Activated CD4-positive, alpha-beta T cell treated with anti-CD3 and anti-CD28 coated beads, Interleukin-2, amount 10 ng/mL, durations not matched to agents 7 days and 5 days (primary cell): ENCODE measurements at regions not wholly inside any gene's neighbourhood (a gene's known extent, or its start where the extent isn't known, plus 50 kb on each side); places are given as distances from the start of the nearest gene placed in this dataset.

Experiments
- CTCF ChIA-PET: fragments of 350-600 bp; sonication (Branson Sonifier 250); formaldehyde crosslinking; loops from one replicate; lab custom pipeline; 2021; ENCODE audit warnings: antibody characterized with exemption; lab: Charles Lee
- POLR2A ChIA-PET: fragments of 350-600 bp; sonication (Branson Sonifier 250); formaldehyde crosslinking; loops from one replicate; lab custom pipeline; 2021; ENCODE audit warnings: antibody characterized with exemption; lab: Charles Lee
- DNase-seq: peaks from one replicate; pipeline ENCODE4 v3.0.0-alpha.2; 2020
- H3K27ac Mint-ChIP-seq: one replicate; pipeline ENCODE4 v1.8.0; 2021; ENCODE audit warnings: mild to moderate bottlenecking, moderate library complexity, mixed read lengths
- H3K27me3 Mint-ChIP-seq: one replicate; pipeline ENCODE4 v1.8.0; 2021; ENCODE audit warnings: mixed read lengths
- H3K36me3 Mint-ChIP-seq: one replicate; pipeline ENCODE4 v1.8.0; 2021; ENCODE audit warnings: low read depth, mixed read lengths
- H3K4me1 Mint-ChIP-seq: one replicate; pipeline ENCODE4 v1.8.0; 2021; ENCODE audit warnings: mixed read lengths
- H3K4me3 Mint-ChIP-seq: one replicate; pipeline ENCODE4 v1.8.0; 2021; ENCODE audit warnings: mild to moderate bottlenecking, moderate library complexity, mixed read lengths
- H3K9me3 Mint-ChIP-seq: one replicate; pipeline ENCODE4 v1.8.0; 2021; ENCODE audit warnings: mixed read lengths

GRCh38 chr12:46500673-46501072 lies 128.1 kb upstream of the SLC38A2 start:
- DNase-seq: no peak
- Mint-ChIP-seq H3K27me3 (no peaks in the 10 kb centered on the region), H3K36me3 (peaks cover 20% of the 10 kb centered on the region), H3K4me1 (peaks cover 3% of the 10 kb centered on the region), H3K4me3 (no peak overlapping the region), H3K27ac (no peak overlapping the region), H3K9me3 (peaks cover 34% of the 10 kb centered on the region)
- POLR2A ChIA-PET: no interaction called here
- CTCF ChIA-PET: no interaction called here

DNA sequence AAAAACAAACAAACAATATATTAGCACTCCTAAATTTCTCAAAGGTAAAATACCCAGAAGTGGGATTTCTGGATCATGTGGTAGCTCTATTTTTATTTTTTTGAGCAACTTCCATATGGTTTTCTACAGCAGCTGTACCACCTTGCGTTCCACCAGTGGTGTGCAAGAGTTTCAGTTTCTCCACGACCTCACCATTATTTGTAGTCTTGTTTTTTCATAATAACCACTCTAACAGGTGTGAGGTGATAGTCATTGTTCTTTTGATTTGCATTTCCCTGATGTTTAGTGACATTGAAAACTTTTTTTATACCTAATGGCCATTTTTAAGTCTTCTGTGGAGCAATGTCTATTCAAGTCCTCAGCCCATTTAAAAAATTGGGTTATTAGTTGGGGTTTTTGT lies 127.3 kb upstream of the SLC38A2 start:
- H3K4me1 Mint-ChIP-seq: peaks cover 3% of the 10 kb centered on the region
- no peak overlapping the region for H3K4me3 Mint-ChIP-seq
- H3K27me3 Mint-ChIP-seq: no peaks in the 10 kb centered on the region
- no peak overlapping the region for H3K27ac Mint-ChIP-seq
- H3K36me3 Mint-ChIP-seq: peaks cover 15% of the 10 kb centered on the region
- peaks cover 30% of the 10 kb centered on the region for H3K9me3 Mint-ChIP-seq
- no peak for DNase-seq
- POLR2A ChIA-PET: no interaction called here
- CTCF ChIA-PET: no interaction called here

GRCh38 chr12:46499226-46499625 lies 126.7 kb upstream of the SLC38A2 start:
- peaks cover 13% of the 10 kb centered on the region for H3K36me3 Mint-ChIP-seq
- peaks cover 3% of the 10 kb centered on the region for H3K4me1 Mint-ChIP-seq
- ChIA-PET POLR2A (no interaction called here), CTCF (no interaction called here)
- no peak for DNase-seq
- H3K9me3 Mint-ChIP-seq: peaks cover 27% of the 10 kb centered on the region
- no peak overlapping the region for H3K4me3 Mint-ChIP-seq
- no peaks in the 10 kb centered on the region for H3K27me3 Mint-ChIP-seq
- H3K27ac Mint-ChIP-seq: no peak overlapping the region

DNA sequence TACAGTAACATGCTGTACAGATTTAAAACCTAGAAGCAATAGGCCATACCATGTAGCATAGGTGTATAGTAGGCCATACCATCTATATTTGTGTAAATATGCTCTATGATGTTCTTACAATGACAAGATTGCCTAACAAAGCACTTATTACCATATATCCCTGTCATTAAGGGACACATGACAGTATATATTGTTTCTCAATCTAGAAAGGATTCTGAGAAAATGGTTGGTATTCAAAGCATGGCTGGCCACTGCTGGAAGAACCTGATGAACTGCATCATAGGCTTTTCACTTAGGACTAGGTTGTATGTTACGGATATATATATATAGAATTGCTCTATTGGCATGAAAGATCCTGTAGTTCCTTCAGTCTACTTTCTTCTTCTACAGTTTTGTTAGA lies 125.2 kb upstream of the SLC38A2 start:
- H3K27ac Mint-ChIP-seq: no peak overlapping the region
- H3K4me1 Mint-ChIP-seq: peaks cover 3% of the 10 kb centered on the region
- peaks cover 19% of the 10 kb centered on the region for H3K9me3 Mint-ChIP-seq
- POLR2A ChIA-PET: no interaction called here
- no peaks in the 10 kb centered on the region for H3K27me3 Mint-ChIP-seq
- no peak for DNase-seq
- H3K4me3 Mint-ChIP-seq: no peak overlapping the region
- H3K36me3 Mint-ChIP-seq: peaks cover 16% of the 10 kb centered on the region
- CTCF ChIA-PET: interaction anchor here (1.4 kb wide), 1 partner anchor 9 kb away, joined by 3 read pairs; no protein-coding TSS in a partner anchor

DNA sequence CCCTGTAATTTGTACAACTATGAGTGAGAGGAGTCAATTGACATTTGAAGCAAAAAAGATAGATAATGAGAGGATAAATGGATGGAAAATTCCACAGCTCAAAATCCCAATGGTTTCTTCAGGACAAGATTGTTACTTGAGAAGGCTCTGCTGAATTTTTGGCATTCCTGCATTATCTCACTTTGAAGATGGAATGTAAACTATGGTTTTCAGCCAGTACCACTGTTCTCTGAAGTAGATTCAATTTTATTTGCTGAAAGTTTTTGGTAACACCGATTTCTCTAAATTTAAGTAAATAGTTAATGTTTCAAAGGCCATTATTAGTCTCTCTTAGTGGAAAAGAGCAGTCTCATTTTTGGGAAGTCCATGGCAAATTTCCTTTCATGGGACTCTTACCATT lies 121.9 kb upstream of the SLC38A2 start:
- no peak overlapping the region for H3K4me3 Mint-ChIP-seq
- no peak for DNase-seq
- H3K27ac Mint-ChIP-seq: no peak overlapping the region
- H3K27me3 Mint-ChIP-seq: no peaks in the 10 kb centered on the region
- ChIA-PET CTCF (no interaction called here), POLR2A (no interaction called here)
- peaks cover 3% of the 10 kb centered on the region for H3K36me3 Mint-ChIP-seq
- peaks cover 3% of the 10 kb centered on the region for H3K9me3 Mint-ChIP-seq
- H3K4me1 Mint-ChIP-seq: no peaks in the 10 kb centered on the region

GRCh38 chr12:46493834-46494181 lies 121.2 kb upstream of the SLC38A2 start:
- POLR2A ChIA-PET: no interaction called here
- Mint-ChIP-seq H3K4me3 (no peak overlapping the region), H3K4me1 (no peaks in the 10 kb centered on the region)

DNA sequence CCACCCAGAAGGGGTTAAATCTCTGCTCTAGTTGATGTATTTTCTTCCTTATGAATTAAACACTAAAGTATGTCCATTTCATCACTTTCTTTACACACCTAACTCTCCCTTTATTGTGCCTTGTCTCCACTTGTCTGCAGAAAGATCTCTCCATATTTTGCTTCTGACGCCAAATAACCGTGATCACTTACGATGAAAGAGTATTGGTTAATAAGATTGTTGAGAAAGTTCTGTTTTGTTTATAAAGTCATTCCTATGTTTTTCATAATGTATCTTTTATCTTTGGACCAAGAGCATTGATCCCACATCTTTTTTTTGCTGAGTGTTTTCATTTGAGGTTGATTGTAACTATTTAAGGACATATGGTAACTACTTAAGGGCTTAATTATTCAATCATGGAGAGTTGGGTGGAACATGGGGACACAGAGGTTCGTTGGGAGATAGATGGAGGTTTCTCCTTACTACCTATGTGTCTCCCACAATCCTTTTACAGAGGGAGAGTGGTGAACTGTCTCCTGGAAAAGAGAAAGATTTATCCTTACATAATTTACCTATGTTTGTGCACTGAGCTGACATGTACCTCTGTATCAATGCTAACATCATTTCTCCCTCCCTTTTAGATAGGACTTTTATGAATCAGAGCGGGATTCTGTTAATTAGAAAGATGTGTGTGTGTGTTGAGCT lies 120.7 kb upstream of the SLC38A2 start:
- H3K36me3 Mint-ChIP-seq: peaks cover 5% of the 10 kb centered on the region

More at GRCh38 chr12:46493834-46494181, 121.2 kb upstream of the SLC38A2 start:
- CTCF ChIA-PET: no interaction called here
- DNase-seq: no peak
- H3K27me3 Mint-ChIP-seq: no peaks in the 10 kb centered on the region
- no peak overlapping the region for H3K27ac Mint-ChIP-seq
- H3K36me3 Mint-ChIP-seq: peaks cover 5% of the 10 kb centered on the region
- H3K9me3 Mint-ChIP-seq: no peaks in the 10 kb centered on the region

GRCh38 chr12:46492471-46493085 lies 120.0 kb upstream of the SLC38A2 start:
- H3K9me3 Mint-ChIP-seq: peaks cover 3% of the 10 kb centered on the region
- CTCF ChIA-PET: no interaction called here
- peaks cover 5% of the 10 kb centered on the region for H3K36me3 Mint-ChIP-seq
- H3K4me1 Mint-ChIP-seq: no peaks in the 10 kb centered on the region
- H3K27me3 Mint-ChIP-seq: no peaks in the 10 kb centered on the region
- DNase-seq: no peak
- H3K4me3 Mint-ChIP-seq: no peak overlapping the region
- POLR2A ChIA-PET: no interaction called here
- no peak overlapping the region for H3K27ac Mint-ChIP-seq

More for the DNA sequence above, 120.7 kb upstream of the SLC38A2 start:
- Mint-ChIP-seq H3K27ac (no peak overlapping the region), H3K9me3 (peaks cover 3% of the 10 kb centered on the region), H3K27me3 (no peaks in the 10 kb centered on the region), H3K4me3 (no peak overlapping the region), H3K4me1 (no peaks in the 10 kb centered on the region)
- POLR2A ChIA-PET: no interaction called here
- DNase-seq: no peak
- CTCF ChIA-PET: no interaction called here

GRCh38 chr12:46491548-46491947 lies 119.0 kb upstream of the SLC38A2 start:
- no peak for DNase-seq
- H3K27ac Mint-ChIP-seq: no peak overlapping the region
- no peak overlapping the region for H3K4me3 Mint-ChIP-seq
- ChIA-PET POLR2A (no interaction called here), CTCF (no interaction called here)
- H3K4me1 Mint-ChIP-seq: no peaks in the 10 kb centered on the region
- peaks cover 5% of the 10 kb centered on the region for H3K36me3 Mint-ChIP-seq
- peaks cover 3% of the 10 kb centered on the region for H3K9me3 Mint-ChIP-seq
- no peaks in the 10 kb centered on the region for H3K27me3 Mint-ChIP-seq

DNA sequence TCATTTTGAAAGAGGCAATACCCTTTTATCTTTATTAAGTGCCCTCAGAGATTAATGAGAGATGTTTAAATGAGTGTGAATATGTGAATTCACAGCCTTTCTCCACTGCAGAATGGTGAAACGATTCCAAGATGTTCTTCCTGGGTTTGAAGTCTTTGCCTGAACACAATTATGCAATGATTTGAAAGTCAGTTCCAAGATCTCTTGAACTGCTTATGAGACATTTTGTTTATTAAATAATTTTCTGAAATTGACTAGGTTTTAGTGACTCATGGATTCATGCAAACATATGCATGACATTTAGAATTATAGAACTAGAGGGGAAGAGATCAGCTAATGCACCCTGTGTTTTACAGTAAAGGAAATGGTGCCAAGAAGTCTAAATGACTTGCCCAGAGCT lies 118.1 kb upstream of the SLC38A2 start:
- DNase-seq: no peak
- H3K27me3 Mint-ChIP-seq: no peaks in the 10 kb centered on the region
- H3K27ac Mint-ChIP-seq: no peak overlapping the region
- H3K9me3 Mint-ChIP-seq: peaks cover 3% of the 10 kb centered on the region
- no peak overlapping the region for H3K4me3 Mint-ChIP-seq
- ChIA-PET CTCF (no interaction called here), POLR2A (no interaction called here)
- peaks cover 5% of the 10 kb centered on the region for H3K36me3 Mint-ChIP-seq
- H3K4me1 Mint-ChIP-seq: no peaks in the 10 kb centered on the region

DNA sequence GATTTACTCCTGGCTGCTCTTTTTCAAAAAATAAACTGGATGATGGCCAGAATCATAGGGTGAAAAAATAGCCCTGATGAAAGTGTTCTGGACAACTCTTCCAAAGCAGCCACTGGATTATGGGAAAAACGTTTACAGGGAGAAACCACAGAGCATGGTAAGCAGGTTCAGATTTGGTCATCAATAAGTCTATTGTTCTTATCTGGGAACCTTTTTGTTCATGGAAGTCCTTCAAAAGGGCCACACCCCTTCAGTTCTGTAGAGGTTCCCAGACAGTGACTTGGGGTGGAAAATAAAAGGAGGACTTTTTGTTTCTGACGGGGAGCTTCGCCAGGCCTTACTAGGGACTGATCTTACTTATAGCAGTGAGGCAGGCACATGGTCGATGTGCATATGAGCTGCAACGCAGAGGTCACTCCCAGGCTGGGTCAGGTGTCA lies 117.4 kb upstream of the SLC38A2 start:
- DNase-seq: no peak
- no peaks in the 10 kb centered on the region for H3K4me1 Mint-ChIP-seq
- H3K27ac Mint-ChIP-seq: no peak overlapping the region
- peaks cover 3% of the 10 kb centered on the region for H3K9me3 Mint-ChIP-seq
- CTCF ChIA-PET: interaction anchor here (0.6 kb wide), 1 partner anchor 340 kb away, joined by 3 read pairs; no protein-coding TSS in a partner anchor
- H3K27me3 Mint-ChIP-seq: no peaks in the 10 kb centered on the region
- H3K4me3 Mint-ChIP-seq: no peak overlapping the region
- POLR2A ChIA-PET: no interaction called here
- peaks cover 5% of the 10 kb centered on the region for H3K36me3 Mint-ChIP-seq

DNA sequence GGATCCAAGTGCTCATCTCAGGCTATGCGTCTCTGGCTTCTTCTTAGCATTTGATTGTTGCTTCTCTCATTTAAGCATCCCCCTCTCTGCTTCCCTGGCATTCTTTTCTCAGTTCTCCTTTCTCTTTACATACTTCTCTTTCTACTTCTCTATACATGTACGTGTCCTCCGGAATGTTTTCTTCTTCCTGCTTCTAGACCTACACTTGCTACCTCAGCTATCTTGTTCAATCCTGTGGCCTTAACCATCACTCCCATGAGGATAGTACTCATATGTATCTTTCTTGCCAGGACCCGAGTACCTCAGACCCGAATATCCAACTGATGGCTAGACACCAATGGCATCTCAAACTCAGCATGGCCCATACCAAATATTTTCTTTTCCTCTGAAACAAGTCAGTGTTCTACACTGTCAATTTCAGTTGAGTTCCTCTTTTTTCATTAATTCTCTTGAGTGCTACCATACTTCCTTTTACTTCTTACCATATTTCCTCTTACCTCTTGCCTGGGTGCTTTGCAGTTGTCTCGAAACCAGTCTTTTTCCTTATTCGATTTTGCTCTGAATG lies 115.1 kb upstream of the SLC38A2 start:
- no peaks in the 10 kb centered on the region for H3K4me1 Mint-ChIP-seq
- H3K27ac Mint-ChIP-seq: no peak overlapping the region
- ChIA-PET CTCF (no interaction called here), POLR2A (no interaction called here)
- peaks cover 3% of the 10 kb centered on the region for H3K9me3 Mint-ChIP-seq
- peaks cover 4% of the 10 kb centered on the region for H3K36me3 Mint-ChIP-seq
- no peaks in the 10 kb centered on the region for H3K27me3 Mint-ChIP-seq
- H3K4me3 Mint-ChIP-seq: no peak overlapping the region
- DNase-seq: no peak

DNA sequence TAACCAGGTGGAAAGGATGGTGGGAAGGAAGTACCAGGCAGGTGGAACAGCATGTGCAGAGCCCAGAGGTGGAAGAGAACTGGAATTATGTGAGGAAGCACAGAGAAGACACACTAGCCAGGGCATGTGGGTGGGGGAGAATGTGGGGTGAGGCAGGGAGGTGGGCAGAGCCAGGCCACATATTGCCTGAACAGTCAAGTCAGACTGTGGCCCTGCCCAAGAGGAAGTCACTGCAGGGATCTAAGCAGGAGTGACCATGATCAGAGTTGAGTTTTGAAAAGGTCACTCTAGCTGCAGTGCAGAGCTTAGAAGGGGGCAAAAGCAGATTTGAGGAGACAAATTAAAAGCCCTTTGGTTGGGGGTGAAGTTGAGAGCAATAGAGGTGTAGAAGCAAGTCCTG lies 114.0 kb upstream of the SLC38A2 start:
- Mint-ChIP-seq H3K27me3 (no peaks in the 10 kb centered on the region), H3K36me3 (peaks cover 4% of the 10 kb centered on the region), H3K4me1 (no peaks in the 10 kb centered on the region), H3K4me3 (no peak overlapping the region), H3K27ac (no peak overlapping the region), H3K9me3 (peaks cover 3% of the 10 kb centered on the region)
- ChIA-PET POLR2A (no interaction called here), CTCF (no interaction called here)
- no peak for DNase-seq
